8988T (cell line): ENCODE measurements at regions not wholly inside any gene's neighbourhood (a gene's known extent, or its start where the extent isn't known, plus 50 kb on each side); places are given as distances from the start of the nearest gene placed in this dataset.
"Not testable (repeated sequence)": the region's sequence is repeated elsewhere in the genome, so short reads cannot be mapped to it uniquely, and the experiment has no call there.

Source experiments
- DNase-seq: peaks from one replicate; pipeline ENCODE4 v3.0.0; 2011

- no peak for DNase-seq
Measured at GRCh38 chr6:16947375-16948015, 154.4 kb upstream of the STMND1 start.

- no peak for DNase-seq
Measured at GRCh38 chr6:16944596-16944995, 157.3 kb upstream of the STMND1 start.

- DNase-seq = no peak
Measured at GRCh38 chr6:16939839-16940238, 162.0 kb upstream of the STMND1 start.

DNA sequence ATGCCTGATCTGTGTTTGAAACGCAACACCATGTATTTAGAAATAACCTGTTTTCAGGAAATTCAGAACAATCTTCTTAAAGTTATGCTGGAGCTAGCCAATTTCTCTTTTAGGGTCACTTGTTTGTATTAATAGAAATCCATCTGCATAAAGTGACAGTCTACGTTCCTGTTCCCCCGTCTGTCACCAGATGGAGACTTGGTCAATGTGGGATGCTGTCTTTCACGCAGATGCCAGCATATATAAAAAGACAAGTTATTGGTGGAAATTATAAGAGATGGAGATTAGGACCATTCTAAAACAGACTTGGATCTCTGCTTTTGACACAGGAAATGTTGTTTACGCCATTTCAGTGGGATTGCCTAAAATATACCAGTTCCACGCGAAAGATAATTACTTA lies 162.5 kb upstream of the STMND1 start:
- no peak for DNase-seq

DNA sequence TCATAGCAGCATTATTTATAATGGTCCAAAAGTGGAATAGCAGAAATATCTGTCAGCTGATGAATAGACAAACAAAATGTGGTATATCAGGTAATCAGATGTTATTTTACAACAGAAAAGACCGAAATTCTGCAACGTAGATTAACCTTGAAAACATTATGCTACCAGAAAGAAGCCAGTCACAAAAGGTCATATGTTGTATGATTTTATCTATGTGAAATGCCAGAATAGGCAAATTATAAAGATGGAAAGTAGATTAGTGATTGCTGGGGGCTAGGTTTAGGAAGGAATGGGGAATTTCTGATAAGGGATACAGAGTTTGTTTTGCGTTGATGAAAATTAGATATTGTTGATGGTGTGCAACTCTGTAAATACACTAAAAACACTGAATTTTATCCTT lies 165.0 kb upstream of the STMND1 start:
- DNase-seq = no peak

- DNase-seq = no peak
Measured at GRCh38 chr6:16933961-16934360, 167.9 kb upstream of the STMND1 start.

DNA sequence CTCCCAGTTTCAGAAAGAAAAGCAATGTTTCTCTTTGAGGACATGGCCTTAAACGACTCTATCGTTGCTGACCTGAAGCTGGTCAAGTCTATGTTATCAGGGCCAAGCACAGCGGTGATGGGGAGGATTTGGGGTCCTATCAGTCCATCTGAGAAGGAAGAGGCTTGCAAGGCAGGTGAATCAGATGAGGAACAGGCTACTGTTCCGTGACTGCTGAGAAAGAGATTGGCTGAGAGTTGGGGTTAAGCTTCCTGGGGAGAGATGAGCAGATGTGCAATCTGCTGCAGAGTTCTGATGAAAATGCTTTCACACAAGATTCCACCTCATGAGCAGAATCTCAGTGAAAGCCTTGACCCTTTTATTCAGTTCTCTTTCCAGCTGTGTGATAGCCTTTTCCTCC lies 168.3 kb upstream of the STMND1 start:
- no peak for DNase-seq

DNA sequence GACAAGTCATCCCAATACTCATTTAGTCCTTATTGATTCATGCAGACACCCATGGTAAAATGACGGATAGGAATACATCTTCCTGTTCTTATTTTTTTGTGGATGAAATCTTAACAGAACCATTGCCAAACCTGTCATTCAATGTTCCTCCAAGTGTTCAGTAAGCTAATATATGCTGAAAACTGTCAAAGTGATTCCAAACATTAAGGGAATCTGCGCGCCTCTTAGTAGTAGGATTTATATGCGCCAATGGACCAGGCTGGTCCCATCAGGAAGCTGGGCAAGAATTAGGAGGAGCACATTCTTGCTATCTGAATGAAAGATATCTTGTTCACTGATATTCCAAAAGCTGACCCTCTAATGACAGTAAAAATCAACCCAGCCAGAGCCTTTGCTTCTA lies 168.9 kb upstream of the STMND1 start:
- no peak for DNase-seq

GRCh38 chr6:16931079-16931478 lies 169.8 kb upstream of the ATXN1 start:
- DNase-seq = not testable (repeated sequence)

DNA sequence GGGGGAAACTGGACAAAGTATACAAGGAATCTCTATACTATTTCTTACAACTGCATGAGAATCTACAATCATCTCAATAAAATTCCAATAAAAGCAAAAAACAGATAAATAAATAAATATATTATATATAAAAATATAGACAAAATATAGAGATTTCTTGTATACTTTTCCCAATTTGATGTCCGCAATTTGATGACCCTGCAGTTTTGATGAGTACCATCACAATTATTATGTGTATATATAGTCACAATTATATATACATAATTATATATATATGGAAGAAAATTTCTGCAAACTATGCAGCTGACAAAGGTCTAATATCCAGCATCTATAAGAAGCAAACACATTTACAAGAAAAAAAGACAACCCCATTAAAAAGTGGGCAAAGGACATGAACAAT lies 169.2 kb upstream of the ATXN1 start:
- DNase-seq = no peak

GRCh38 chr6:16929809-16930208 lies 168.5 kb upstream of the ATXN1 start:
- DNase-seq = no peak

DNA sequence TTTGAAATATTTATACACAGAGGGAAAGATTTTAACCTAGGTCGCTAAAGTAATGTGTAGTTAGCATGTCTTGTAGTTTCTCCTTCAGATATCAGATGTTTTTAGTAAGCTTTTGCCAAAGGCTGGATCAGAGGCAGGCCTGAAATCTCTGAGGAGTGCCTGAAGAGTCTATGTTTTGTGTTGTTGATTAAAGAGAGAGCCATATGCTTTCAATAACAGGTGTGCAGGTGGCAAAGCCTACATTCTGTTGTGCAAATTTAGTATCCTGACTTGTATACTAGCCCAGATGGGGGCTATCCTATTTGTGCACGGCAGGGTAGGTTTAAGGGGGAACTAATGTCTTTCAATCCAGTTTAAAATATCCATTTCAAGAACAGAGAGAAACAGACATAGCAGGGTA lies 167.1 kb upstream of the ATXN1 start:
- DNase-seq = no peak

DNA sequence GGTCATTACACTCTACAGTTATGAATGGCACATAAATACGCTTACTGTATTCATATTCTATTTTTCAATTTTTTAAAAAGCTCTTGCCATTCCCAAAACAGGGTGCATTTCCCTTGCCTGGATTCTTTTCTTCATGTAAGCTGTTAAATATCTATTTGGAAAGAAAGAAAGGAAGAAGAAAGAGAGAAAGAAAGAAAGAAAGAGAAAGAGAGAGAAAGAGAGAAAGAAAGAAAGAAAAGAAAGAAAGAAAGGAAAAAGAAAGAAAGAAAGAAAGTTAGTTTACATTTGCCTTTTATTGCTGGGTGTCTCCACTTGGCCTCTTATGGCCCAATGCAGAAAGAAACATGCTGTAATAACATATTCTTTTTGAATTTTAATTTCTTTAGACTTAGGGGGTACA lies 165.9 kb upstream of the ATXN1 start:
- no peak for DNase-seq

GRCh38 chr6:16925461-16925860 lies 164.2 kb upstream of the ATXN1 start:
- no peak for DNase-seq

- no peak for DNase-seq
Measured at GRCh38 chr6:16922282-16922681, 161.0 kb upstream of the ATXN1 start.

DNA sequence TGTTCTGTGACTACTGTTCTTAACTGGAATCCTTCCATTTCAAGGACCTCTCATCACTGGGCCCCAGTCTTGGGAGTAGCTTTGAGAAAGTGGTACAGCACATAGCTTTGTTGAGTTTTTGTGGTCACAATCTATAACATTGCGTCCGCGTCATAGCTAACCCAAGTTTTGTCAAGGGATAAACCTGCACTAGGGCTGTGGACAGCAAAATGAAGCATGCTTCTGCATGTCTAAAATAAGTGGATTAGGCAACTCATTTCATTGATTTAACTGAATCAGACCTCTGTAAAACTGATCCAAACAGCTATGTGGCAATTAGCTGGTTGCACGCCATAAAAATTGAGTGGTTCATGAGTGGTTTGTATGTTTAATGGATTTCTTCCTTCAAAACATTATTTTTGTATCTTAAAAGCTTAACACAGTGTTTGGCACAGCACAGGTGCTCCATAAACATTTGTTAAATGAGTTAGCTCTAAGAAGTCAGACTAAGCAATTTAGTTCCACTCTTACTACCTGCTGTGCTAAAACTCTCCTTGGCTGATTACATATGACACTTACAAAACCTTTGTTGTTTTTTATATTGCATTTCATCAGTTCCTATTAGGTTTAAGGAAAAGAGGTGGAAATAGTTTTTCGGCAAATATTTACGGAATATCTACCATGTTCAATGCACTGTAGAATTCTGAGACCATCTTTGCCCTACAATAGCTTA lies 160.3 kb upstream of the ATXN1 start:
- no peak for DNase-seq

- no peak for DNase-seq
Measured at GRCh38 chr6:16918586-16918985, 157.3 kb upstream of the ATXN1 start.

- no peak for DNase-seq
Measured at GRCh38 chr6:16914184-16914583, 152.9 kb upstream of the ATXN1 start.

DNA sequence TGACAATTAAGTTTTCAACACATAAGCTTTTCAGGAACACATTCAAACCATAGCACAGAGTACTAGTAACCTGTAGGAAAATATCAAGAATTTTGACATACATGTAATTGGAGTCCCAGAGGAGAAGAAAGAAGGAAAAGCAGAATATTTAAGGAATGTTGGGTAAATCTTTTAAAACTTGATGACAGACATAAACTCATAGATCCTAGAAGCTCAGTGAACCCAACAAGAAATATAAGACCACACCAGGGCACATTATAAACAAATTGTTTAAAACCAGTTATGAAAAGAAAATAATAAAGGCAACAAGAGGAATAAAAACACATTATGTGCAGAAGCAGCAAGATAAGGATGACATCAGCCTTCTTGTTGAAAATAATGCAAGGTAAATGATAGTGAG lies 151.5 kb upstream of the ATXN1 start:
- no peak for DNase-seq

GRCh38 chr6:16911088-16911487 lies 149.8 kb upstream of the ATXN1 start:
- no peak for DNase-seq

GRCh38 chr6:16909658-16910360 lies 148.5 kb upstream of the ATXN1 start:
- no peak for DNase-seq

GRCh38 chr6:16907991-16908390 lies 146.7 kb upstream of the ATXN1 start:
- DNase-seq = no peak

- DNase-seq = no peak
Measured at GRCh38 chr6:16904957-16905356, 143.7 kb upstream of the ATXN1 start.

DNA sequence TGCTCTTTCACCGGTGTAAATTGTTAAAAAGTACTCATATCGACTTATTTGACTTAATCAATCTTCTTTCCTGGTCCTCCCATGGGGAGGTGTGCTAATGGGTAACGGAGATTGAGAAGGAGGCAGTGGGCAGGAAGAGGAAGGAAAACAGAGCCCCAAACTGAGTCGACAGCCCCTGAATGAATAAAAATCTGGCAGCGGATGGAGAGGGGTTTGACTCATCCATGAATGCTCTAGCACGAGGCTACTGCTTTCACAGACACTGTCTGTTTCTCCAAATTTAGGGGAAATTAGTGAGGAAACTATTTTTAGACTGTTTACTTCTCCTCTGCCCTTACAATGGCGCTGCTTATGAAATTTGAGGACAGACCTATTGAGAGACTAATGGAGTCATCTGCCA lies 142.2 kb upstream of the ATXN1 start:
- no peak for DNase-seq
